GM19240 (cell line): ENCODE measurements at regions not wholly inside any gene's neighbourhood (a gene's known extent, or its start where the extent isn't known, plus 50 kb on each side); places are given as distances from the start of the nearest gene placed in this dataset.
A peak's percentile ranks its signal among the peaks of the same experiment; 100 is the strongest.

Experiments
- DNase-seq: peaks from one replicate; pipeline ENCODE4 v3.0.0; 2011; ENCODE audit warnings: low spot score; ENCODE audit not compliant: insufficient read length

DNA sequence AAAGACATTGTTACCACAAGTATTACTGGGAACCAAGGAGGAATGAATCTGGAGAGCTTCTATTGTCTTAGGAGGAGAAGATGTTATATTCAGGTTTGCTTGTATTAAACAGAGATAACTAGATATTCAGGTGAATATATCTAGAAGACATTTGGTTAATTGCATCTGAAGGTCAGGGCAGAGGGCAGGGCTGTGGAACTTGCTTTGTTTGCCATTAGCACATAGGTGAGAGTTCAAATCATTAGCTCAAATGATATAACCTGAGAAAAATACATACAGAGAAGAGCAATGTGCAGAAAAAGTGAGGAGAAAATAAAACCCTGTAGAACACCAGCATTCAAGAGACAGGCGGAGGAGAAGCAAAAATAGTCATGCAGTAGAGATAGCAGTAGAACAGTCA is 116.8 kb downstream of the DNAJB9 start:
- no peak for DNase-seq

DNA sequence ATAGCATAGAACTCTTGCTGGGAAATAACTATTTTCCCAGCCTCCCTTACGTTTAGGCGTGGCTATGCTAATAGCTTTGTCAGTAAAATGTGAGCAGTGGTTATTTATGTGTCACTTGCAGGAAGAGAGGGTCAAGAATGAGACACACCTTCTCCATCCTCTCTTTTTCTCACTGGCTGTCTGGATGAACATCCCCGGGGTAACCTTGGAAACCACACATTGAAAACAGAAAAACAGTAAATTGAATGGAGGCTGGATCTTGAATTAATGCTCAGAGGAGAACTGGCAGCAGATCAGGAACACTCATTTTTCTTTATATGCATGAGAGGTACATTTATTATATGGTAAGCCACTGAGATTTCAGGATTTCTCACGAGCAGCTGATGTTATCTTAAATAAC is 127.6 kb downstream of the DNAJB9 start:
- no peak for DNase-seq

DNA sequence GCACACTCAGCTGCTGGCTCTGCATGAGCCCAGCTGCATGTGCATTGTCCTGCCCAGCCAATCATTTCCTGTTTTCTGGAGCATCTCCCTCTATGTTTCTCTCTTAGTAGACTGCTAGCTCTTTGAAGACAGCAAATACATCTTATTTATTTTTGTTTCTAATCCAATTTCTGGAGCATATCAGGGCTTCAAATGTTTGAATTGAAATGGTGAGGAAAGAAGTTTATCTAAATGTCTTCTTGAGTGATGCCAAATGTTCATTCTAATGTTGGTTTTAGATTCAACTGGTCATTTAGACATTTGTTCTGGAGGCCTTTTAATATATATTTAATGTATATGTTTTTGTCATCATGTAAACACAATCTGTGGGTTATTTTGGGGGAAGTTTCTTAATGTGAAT is 141.9 kb downstream of the DNAJB9 start:
- DNase-seq, result no peak

DNA sequence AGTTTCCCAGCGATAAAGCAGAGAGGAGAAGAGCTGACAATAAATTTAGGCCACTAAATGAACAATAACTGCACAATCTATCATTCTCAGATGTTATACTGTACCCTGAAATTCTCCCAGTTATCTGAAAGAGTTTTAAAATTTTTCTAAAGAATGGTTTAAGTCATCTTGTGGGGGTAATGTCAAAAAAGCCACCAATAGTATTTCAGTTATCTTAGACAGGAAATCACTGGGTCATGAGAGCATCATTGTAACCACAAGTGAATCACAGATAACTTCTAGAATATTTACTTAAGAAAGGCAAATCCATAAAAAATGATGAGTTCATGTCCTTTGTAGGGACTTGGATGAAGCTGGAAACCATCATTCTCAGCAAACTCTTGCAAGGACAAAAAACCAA is 147.1 kb downstream of the DNAJB9 start:
- DNase-seq, result no peak

DNA sequence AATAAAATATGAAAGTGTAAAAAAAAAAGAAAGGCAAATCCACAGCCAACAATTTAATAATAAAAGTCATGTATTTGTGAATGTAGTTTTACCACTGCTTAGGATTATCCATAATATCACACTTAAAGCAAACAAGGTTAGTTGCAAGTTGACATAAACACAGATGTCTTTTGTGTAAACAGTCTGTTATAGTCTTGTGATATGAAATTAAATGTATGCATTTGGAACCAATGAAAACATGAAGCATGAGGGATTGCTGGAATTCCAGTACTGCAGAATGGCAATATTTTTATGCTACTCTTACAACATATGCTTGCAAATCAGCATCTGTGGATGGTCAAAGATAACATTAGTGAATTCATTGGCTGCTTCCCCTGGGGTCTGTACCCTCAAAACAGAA is 148.1 kb downstream of the DNAJB9 start:
- no peak for DNase-seq

DNA sequence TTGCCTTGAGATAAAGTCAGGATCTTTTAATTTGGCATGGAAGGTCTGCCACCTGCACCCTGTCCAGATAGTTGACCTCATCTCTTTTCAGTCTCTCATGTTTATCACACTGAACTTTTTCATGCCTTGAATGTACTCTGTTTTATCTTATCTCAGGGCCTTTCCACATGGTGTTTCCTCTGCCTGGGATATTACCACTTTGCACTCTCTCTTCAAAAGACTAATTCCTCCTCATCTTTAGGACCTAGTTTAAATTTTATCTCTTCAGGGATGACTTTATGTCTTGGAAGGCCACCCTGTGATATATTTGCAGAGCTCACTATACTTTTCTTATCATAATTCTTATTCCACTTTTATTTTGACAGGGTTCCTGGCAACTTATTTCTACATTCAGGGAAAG is 150.0 kb downstream of the DNAJB9 start:
- DNase-seq, result no peak

DNA sequence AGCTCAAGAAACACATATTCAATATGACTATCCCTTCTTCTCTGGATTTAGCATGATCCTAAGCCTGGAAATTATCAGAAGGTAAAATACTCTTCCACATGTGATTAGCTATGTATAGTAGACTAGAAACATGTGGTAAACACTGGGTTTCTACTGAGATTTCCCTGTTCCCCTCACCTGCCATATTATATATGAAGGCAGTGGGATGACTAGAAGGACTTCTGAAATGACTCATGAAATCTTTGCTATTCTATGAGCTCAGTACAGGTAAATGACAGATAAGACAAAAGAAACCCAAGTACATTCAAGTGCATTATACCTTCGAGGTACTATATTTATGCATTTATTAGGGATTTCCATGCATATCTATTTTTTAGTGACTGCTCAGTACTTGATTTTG is 152.9 kb downstream of the DNAJB9 start:
- DNase-seq, result no peak

DNA sequence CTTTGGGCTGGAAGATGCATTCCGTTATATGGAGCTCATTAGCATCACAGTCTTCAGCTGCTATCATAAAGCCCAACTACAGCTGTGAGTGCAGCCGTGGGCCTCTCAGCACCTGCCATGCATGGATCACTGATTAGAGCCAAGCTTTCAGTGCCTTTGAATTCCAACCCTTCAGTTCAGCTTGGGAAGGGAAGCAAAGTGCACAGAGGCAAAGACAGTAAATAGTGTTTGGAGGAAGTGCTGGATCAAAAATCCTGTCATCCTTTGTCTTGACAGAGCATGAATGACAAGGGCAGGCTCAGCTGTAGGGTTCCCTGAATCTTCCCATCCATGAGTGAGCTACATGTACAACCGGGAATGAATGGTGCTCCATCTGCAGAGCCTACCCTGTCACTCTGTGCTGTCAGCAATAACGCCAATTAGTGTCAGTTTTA is 153.7 kb downstream of the DNAJB9 start:
- no peak for DNase-seq

DNA sequence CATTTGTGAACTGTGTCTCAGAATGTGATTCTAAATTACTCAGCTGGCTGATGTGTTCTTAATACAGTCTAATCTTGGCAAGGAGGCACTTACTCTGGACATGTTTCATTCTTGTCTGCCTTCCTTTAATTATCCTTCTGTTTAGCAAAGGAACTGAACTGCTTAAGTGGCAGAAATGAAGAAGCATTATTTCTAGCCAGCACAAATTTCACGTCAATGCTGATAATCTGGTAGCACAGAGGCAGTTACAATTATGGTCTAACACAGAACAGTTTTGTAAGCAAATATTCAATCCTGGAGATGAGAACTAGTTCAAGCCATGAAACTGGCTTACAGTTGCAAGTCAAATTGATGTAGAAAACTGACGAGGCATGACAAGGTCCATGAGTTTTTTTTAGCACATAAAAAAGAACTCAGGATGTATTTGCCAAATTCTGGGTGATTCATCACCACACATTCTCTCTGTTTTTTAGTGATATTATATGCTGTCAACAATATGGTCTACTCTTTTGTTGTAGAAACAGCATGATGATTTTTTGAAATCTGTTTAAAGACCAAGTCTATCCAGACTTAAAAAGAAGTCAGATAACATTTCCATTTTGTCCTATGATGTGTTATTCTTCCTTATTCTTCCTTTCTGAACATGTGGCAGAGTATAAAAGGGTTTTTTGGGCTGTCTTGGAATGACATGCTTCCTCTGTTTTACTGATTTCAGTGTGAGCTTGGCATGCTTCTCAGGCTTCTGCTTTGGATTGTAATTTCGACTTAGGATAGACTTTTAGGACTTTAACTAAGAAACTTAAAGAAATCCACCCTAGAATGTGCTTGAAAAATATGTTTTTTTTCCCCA is 154.8 kb downstream of the DNAJB9 start:
- no peak for DNase-seq

DNA sequence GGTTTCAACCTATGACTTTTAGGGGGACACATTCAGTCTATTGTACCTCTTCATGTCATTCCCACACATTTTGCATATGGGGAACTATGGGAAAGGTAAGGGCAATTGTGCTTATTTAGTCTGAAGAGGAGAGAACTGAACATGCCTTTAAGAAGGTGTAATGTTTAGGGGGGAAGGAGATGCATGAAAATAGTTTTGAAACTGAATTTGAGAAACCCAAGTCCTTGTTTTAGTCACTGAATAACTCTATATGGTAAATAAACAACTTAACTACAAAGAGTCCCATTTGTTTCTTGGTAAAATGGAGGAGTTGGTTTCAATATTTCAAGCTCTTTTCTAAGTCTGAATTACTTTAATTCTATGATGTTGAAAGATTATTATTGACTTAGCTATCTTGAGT is 166.1 kb downstream of the DNAJB9 start:
- no peak for DNase-seq

DNA sequence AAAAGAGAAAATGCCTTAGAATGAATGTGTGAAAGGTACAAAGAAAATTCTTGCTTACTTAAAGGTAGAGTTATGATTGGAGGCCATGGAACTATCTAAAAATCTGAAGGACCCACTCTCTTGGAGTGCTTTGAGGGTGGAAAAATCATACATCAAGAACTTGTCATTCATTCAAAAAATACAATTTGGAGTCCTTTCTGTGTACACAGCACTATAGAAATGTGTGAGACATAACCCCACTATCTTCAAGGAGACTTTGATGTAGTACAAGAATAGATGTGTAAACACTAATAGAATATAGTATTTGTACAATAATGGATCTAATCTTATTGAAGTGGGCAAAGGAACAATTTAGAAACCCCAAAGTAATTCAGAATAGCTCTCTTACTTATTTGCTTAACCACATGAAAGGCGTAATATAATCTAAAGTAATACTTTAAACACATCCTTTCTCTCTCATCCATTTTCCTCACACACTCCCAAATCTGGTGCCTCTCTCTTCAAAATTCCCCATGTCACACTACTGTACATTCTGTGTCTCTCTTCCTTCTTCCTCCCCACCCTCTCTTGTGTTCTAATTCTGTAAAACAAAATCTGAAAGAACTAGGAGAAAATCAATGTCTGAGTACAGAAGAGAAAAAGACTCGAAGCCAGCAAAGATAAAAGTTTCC is 166.7 kb downstream of the DNAJB9 start:
- no peak for DNase-seq

DNA sequence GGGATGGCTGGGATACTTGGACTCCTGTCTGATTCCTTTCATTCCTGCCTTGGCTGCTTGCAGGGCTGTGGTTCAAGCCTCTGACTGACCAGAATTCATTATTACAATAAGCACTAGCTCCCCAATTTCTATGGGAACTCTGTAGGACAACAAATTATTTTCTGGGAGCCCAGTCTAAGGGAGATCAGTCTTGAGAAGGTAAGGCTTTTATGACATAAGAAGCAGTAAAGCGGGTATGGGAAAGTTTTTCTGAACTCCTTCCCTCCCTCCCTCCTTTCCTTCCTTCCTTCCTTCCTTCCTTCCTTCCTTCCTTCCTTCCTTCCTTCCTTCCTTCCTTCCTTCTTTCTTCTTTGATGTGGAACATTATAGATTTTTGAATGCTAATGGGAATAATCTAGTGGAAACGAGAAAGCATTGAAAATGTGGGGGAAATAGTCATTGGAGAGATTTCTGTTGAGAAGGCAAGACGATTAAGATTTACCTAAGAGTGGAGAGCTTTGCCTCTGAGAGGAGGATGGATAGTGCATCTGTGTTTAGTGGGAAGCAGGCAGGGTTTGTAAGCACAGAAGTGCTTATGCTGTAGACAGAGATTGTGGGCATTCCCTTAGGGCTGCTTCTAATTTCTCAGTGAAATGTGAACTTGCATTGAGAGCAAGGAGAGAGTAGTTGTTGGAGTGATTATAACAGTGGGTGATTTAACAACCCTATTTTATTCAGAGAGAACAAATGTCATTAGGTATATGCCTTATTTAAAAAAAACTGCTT is 201.5 kb downstream of the DNAJB9 start:
- DNase-seq, result no peak

DNA sequence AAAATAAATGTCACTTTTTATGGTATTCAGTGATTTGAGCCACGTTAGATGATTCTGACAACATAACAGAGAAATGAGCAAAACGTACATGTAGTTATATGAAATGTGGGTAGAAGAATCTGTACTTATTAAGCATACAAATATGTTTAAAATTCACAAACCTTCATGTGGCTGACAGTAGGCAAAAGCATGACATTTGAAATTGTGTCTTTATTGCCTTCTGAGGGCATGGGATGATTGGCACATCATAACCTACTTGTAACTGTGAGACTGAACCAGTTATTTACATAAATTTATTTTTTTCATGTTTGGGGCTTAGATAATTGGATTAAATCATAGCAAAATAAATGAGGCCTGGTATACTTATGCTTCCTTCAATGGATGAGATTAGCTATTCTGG is 202.2 kb downstream of the DNAJB9 start:
- no peak for DNase-seq

DNA sequence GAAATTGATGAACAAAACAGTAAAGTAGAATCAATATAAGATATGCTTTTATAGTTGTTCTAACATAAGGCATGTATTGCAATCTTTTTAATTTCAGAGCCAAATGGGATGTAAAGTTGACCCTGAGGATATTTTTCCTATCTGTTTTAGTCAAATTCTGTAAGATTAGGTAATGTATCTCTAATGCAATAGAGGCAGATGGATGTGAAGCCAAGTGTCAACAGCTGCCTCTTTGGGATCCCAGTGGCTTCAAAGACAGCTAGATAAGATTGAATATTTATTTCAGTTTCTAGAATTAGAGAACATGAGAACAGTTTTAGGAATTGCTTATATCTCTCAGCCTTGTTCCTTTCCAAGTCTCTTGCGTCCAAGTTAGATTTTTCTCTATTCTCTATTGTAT is 208.3 kb downstream of the DNAJB9 start:
- DNase-seq, result no peak

DNA sequence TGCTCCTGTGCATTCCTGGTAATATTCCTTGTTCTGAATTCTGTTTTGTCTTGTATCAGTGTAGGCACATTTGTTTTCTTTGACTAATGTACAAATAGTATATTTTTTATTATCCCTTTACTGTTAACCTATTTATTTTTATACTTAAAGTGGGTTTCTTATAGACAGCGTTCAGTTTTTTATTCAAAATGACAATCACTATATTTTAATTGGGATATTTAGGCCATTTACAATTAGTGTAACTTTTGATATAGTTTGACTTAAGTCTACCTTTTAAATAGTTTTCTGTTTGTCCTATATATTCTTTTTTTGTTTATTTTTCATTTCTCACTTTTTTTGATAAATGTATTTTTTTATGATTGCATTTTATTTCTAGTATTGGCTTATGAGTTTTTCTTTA is 219.8 kb downstream of the DNAJB9 start:
- DNase-seq, result no peak

DNA sequence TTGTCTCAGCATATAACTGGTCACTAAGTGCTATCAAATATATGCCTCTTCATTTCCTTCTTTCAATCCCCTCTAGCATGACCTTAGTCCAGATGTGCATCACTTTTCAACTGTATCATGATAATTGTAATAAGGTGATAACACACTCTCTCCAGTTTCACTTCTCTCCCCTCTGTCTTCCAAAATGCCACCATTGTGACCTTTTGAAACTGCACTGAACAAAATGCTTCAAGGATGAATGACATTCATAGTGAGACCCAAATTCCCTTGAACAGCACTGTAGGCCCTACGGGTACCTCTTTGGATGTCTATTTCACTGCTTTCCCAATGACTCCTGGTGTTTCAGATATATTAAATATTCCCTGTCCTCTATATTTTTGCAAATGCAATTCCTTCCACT is 224.8 kb downstream of the DNAJB9 start:
- no peak for DNase-seq

DNA sequence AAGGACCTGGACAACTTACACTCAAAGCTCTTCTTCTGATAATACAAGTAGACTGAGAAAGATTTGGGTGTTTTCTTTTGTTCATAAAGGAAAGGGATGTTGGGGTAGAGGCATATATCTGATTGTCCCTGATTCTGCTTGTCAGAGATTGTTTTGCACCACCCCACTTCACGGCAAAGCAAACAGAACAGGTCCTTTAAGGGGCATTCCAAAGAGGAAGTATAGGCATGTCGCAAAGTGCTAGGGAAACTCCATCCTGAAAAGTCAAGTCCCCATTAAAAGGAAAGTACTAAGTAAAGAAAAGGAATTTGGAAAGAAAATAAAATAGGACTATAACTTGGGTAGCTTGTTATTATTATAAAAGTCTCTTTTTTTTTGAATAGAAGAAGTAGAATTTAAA is 233.0 kb downstream of the DNAJB9 start:
- DNase-seq, result no peak

DNA sequence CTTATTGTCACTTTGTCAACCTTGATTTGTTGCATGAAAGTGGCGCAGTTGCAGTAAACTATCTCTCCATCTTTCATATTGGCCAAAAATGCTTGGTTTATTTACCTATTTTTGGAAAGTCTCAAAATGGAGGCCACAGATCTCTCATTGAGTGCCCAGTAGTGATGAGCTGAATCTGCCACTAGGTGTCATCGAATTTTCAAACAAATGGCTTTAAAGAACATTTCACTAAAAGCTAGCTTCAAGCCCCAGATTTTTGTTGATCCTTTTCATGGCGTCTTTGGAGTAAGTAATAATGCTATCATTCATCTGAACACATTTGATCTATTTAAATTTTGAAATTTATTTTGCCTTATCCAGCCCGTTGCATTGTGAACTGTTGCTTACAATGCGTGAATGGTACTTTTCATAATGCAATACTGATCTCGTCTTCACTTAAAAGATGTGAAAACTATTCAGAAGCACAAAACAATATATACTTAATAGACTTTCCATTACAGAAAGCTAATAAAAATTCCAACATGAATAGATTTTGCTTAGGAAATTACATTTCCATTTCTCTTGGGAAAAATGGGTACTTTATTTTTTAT is 236.2 kb downstream of the DNAJB9 start:
- peak; percentile 1 for DNase-seq

DNA sequence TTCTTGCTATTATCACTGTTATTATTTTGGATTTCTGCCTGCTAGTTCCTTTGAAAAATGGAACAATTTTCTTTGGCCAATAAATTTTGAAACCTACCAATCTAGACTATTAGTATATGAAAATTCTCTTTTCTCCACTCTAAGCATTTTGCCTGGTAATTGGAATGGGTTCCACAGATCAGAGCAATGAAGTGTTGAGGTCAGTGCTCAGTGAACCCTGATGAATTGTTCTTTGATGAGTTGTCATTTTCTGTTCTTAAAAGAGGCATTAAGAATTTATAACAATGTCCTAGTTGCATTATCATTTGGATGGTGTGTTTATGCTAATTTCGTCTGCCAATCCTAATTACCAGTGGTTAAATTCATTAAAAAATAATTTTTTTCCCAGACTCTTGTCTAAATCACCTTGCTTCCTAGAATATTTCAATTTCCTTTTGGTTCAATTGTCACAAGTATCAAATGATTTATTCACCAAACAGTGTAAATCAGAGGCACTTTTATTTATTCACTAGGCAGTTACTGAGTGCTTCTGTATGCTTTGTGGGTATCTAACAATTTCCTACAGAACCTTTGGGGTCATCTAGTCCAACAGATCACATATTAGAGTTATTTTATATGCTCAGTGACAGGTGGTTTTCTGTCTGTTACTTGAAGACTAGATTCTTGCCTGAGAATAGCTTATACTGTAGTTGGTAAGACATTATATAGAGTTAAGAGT is 239.0 kb downstream of the DNAJB9 start:
- DNase-seq, result no peak

DNA sequence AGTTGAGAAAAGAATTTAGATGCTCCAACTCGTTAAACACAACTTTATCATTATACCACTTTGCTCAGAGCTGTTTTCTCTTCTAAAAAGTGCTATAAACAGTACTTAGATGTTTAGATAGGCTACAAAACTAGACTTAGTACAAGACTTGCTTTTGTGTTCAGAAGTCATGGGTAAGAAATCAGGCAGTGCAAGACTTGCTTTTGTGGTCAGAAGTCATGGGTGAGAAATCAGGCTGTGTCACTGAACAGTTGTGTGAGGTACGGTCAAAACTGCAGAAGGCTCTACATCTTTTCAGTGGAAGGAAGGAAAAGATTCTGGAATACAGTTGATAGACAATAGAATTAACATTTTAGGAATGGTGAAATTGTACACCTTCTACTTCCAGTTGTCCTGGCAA is 239.7 kb downstream of the DNAJB9 start:
- DNase-seq, result no peak

DNA sequence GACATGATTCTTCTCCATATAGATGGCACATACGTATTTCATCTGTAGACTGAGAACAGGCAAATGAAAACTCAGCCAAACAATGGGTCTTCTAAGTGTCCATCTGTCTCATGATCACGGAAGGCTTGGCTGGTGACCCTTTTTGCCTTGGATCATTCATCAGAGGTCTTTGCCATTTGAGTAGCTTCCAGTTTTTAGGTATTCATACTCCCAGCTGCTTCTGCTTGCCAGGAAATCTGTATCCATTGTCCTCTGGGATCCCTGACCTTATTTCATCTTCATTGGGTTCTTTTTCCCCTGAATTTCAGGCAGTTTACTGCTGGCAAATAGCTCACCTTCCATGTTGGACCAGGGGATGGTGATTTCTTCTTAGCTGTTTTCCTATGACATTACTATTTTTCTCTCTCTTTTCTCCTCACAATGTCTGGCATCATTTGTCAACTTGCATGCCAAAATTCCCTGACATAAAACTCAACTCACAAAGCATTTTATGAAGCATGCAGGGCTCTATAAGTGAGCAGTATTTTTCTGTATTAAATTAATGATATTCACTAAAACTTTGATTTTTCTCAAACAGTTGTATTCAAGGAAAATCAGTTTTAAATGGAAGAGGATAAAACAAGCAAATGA is 241.2 kb downstream of the DNAJB9 start:
- DNase-seq, result no peak
